Testis (tissue), 2 donors: ENCODE measurements at regions not wholly inside any gene's neighbourhood (a gene's known extent, or its start where the extent isn't known, plus 50 kb on each side); places are given as distances from the start of the nearest gene placed in this dataset.

Experiments used
- POLR2A ChIP-seq: fragments of 450-650 bp; IDR thresholded peaks from one replicate; pipeline ENCODE4 v1.6.1; 2017; ENCODE audit warnings: antibody characterized with exemption, mild to moderate bottlenecking, moderate library complexity
- TF ChIP-seq, protein P1 (sequence below), 3 experiments: fragments of 450-650 bp in 2 of 3; fragments of 200-600 bp in 1 of 3; sonication (generic) in 1 of 3; IDR thresholded peaks; one replicate each; pipeline ENCODE4 v1.5.1; 2016 to 2019; ENCODE audit warnings: antibody characterized with exemption in 3 of 3, mild to moderate bottlenecking in 2 of 3, moderate library complexity in 1 of 3

GRCh38 chr1:177469519-177469918, 298.8 kb downstream of the BRINP2 start:
- TF ChIP-seq, protein P1, sequence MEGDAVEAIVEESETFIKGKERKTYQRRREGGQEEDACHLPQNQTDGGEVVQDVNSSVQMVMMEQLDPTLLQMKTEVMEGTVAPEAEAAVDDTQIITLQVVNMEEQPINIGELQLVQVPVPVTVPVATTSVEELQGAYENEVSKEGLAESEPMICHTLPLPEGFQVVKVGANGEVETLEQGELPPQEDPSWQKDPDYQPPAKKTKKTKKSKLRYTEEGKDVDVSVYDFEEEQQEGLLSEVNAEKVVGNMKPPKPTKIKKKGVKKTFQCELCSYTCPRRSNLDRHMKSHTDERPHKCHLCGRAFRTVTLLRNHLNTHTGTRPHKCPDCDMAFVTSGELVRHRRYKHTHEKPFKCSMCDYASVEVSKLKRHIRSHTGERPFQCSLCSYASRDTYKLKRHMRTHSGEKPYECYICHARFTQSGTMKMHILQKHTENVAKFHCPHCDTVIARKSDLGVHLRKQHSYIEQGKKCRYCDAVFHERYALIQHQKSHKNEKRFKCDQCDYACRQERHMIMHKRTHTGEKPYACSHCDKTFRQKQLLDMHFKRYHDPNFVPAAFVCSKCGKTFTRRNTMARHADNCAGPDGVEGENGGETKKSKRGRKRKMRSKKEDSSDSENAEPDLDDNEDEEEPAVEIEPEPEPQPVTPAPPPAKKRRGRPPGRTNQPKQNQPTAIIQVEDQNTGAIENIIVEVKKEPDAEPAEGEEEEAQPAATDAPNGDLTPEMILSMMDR (IDR thresholded peaks at IDR 0.05): no peak
- no peak for TF ChIP-seq POLR2A
